GM21360 (cell line): ENCODE measurements at regions not wholly inside any gene's neighbourhood (a gene's known extent, or its start where the extent isn't known, plus 50 kb on each side); places are given as distances from the start of the nearest gene placed in this dataset.

Experiments
- ATAC-seq: cut with Tn5 transposase; IDR thresholded peaks from one replicate; pipeline ENCODE4 v1.9.1; 2021; ENCODE audit warnings: mild to moderate bottlenecking, moderate library complexity; ENCODE audit not compliant: unreplicated experiment

DNA sequence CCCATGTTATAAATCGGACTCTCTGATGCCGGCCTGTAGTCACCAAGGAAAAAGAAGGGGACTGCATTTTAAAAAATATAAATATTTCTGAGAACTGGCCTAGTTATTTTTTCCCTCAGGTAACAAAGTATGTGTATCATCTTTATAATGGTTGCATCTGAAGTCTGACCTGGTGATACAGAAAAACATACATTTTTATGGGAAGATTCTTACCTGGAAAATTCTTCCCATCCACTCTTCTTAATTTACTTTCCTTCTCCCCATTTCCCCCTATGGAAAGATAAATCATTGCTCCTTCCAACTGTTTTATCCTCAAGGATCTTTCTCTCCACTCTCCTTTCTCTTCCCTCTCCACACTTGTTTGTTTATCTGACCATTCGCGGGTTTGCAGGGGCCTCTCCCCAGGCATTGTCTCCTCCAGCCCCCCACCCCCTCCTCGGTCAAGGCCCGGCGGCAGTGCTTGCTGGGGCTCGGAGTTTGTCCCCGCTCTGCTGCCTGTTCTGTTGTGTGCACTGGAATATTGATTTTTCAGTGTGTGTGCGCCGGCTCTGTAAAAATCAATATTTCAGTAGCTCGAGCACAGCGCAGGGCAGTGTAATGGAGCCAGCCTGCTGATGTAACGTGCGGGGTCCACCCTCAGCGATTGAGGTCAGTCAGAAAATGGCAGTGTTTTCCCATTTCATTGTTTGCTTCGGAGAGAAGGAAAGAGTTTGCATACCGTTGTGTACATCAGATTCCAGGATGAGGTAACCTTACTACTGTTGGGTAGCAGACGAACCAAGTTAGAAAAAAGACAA, 199.5 kb upstream of the NFE2L3 start:
- ATAC-seq: no peak

GRCh38 chr7:25953859-25954258, 198.1 kb upstream of the NFE2L3 start:
- no peak for ATAC-seq

DNA sequence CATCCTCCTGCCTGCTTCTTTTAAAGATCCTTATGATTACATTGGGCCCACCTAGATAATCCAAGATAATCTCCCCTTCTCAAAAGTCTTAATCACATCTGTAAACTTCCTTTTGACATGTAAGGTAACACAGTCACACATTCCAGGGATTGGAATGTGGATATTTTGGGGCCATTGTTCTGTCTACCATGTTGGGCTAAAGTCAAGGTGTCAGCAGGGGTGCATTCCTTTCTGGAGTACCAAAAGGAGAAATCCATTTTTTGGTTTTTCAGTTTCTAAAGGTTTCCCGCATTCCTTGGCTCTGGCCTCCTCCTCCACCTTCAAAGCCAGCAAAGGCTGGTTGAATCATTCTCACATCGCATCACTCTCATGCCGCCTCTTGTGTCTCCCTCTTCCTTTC, 197.6 kb upstream of the NFE2L3 start:
- no peak for ATAC-seq

- no peak for ATAC-seq
Measured at GRCh38 chr7:25959168-25959734, 192.7 kb upstream of the NFE2L3 start.

DNA sequence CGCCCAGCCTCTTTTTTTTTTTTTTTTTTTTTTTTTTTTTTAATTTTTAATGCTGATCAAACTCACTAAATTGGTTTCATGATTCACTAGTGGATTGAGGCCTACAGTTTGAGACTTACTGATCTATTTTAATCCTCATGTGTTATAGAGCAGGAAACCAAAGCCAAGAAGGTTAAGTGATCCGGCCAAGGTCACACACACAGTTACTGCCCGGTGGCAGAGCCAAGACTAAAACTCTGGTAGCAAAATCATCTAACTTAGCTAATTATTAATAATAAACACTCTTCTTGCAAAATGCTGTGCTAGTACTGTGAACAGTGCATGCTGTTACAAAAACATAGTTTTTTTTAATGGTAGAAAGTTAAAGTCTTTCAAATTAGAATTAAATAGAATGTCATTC, 188.3 kb upstream of the NFE2L3 start:
- ATAC-seq: no peak

GRCh38 chr7:25964483-25964991, 187.5 kb upstream of the NFE2L3 start:
- peak; percentile 35 for ATAC-seq

- no peak for ATAC-seq
Measured at GRCh38 chr7:25965405-25966123, 186.4 kb upstream of the NFE2L3 start.

DNA sequence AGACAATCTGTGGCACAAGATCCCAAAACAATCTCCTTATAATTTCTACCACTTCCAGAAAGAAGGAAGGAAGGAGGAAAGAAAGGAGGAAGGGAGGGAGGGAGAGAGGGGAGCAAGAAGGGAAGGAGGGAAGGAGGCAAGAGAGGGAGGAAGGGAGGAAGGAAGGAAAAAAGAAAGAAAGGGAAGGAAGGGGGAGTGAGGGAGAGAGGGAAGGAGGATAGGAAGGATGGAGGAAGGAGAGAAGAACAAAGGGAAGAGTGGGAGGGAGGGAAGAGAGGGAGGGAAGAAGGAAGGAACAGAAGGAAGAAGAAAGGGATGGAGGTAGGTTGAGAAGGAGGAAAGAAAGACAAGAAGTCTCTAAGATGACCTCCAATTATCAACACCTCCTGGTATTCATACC, 185.5 kb upstream of the NFE2L3 start:
- ATAC-seq: no peak

DNA sequence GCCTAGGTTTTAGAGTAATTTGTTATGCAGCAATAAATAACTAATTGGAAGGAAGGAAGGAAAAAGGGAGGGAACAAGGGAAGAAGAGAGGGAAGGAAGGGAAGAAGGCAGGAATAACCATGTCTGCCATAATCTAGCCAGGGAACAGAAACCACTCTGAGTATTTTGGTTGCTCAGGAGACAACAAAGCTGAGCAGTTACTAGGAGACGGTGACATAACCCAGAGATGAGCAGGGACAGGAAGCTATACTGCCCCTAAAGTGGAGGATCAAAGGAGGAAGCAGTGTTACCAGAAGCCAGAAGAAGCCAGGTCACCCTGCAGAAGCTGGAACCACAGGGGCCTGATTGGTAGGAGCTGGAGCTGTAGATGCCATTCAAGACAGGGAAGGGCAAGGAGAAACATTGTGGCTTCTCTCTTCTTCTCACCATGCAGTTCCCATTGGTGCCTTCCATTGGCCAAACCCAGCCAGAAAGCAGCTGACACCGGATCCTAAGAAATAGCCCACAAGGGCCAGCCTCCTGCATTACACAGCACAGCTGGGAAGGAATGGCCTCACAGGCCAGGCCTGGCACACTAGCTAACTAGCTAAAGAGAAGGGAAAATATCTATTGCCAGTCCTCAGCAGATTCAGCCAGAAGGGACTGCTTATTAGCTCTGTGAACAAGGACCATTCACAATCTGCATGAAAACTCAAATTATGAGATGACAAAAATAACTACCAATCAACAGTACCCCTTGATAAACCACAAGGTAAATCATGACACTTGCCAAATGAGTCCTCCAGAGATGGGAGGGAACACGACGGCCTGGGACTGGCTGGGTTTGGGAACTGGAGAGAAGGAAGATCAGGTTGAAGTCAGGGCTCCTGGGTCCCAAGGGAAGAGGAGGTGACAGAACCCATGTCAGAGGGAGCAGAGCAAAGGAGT, 184.5 kb upstream of the NFE2L3 start:
- peak; percentile 33 for ATAC-seq

- peak; percentile 48 for ATAC-seq
Measured at GRCh38 chr7:25968205-25968993, 183.6 kb upstream of the NFE2L3 start.

DNA sequence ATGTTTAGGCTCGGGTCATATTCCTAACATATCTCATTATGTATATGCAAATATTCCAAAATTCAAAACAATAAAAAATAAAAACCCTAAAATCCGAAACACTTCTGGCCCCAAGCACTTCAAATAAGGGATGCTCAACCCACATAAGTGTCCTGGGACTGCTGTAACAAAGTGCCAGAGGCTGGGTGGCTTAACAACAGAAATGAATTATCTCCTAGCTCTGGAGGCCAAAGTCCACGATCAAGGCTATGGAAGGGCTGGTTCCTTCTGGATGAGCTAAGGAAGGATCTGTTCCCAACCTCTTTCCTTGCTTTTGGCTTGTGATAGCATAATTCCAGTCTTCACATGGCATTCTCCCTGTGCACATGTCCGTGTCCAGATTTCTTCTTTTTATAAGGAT, 181.6 kb upstream of the NFE2L3 start:
- ATAC-seq: no peak

GRCh38 chr7:25970911-25971310, 181.1 kb upstream of the NFE2L3 start:
- no peak for ATAC-seq

- ATAC-seq: no peak
Measured at GRCh38 chr7:25976630-25977029, 175.4 kb upstream of the NFE2L3 start.

DNA sequence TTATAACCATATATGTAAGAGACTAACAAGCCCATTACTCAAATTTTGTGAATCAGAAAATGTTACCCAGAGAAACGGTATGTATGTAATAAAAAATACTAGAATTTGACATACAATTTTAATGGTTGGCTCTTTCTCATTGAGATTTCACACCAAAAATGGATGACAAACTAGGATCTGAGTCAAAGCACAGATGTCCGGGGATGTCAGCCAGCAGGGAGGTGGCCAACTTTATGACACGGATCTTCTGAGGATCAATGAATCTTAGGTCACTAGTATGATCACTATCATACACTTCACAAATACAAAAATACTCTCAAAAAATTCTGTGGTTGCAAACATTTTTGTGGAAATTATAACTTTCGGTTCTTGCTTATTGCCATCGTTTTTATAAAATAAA, 173.5 kb upstream of the NFE2L3 start:
- no peak for ATAC-seq

DNA sequence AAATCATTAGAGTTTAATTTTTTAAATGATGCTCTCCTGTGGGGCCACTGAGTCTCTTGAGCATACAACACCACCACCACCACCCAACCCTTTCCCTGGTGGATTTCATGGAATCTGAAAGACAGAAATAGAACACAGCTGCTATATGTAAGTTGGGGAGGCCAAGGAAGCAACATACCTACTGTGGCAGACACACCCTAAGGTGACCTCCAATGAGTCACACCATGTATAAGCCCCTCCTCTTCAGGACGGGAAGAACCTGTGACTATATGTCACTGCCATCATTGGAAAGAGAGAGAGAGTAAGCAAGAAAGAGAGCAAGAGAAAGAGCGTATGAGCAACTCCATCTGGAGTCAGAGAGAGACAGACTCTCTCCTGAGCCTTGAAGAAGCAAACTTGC, 172.4 kb upstream of the NFE2L3 start:
- no peak for ATAC-seq

DNA sequence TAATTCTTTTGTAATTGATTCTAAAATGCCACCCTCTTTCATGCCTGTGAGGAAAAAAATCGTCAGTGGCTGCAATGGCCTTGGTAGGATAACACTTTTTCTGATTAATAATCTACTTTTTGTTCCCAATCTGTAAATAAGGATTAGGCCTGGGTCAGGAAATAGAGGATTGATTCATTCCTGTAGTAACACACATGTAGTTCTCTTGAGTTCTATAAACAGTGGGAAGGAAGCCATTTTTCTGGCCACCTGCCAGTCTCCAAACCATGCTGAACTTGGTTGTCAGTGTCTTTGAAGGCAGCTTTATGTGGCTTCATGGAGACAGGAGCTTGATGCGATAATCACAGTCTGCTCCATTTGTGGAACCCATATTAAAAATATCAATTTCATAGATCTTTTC, 169.3 kb upstream of the NFE2L3 start:
- no peak for ATAC-seq

DNA sequence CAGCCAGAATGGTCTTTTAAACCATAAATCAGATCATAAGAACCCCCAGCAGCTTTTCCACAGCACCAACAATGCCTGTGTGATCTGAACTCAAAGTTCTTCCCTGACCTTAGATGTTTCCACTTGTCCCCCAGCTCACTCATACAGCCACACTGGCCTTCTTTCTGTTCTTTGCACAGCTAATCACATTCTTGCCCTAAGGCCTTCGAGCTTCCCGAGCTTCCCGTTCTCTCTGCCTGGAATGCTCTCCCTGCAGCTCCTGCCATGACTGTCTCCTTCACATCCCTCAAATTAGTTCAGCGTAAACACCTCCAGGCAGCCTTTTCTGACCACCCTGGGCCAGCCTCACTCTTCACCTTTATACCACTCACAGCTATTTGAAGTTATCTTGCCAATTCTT, 166.8 kb upstream of the NFE2L3 start:
- ATAC-seq: no peak

DNA sequence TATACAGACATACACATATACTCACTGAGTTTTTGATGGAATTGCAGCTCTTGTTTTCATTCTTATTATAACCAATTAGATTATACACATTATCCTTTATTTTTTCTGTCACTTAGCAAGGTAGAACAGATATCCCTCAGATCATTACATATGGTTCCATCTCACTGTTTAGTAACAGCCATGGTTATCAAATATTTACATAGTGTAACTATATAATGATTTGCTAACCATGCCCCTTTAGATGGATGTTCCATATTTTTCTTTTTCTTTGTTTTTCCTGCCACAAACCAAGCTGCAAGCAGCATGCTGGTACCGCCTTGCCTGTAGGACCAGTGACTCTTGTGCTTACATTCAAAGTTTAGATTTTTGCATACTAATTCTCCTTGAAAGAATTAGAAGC, 163.4 kb upstream of the NFE2L3 start:
- no peak for ATAC-seq

GRCh38 chr7:25989140-25989705, 162.8 kb upstream of the NFE2L3 start:
- ATAC-seq: no peak
